Neural progenitor cell (in vitro differentiated cells): ENCODE measurements at regions not wholly inside any gene's neighbourhood (a gene's known extent, or its start where the extent isn't known, plus 50 kb on each side); places are given as distances from the start of the nearest gene placed in this dataset.

ENCODE experiments used
- DNase-seq: peaks from one replicate; pipeline ENCODE4 v3.0.0-alpha.2; 2016; ENCODE audit warnings: low spot score
- H2AFZ ChIP-seq: fragments of 200-600 bp; sonication (generic); replicated peaks from 2 replicates; pipeline ENCODE4 v1.6.1; 2016; ENCODE audit warnings: antibody characterized with exemption
- H3F3A ChIP-seq: fragments of 200-600 bp; sonication (generic); 2 replicates; pipeline ENCODE4 v1.6.1; 2016; ENCODE audit warnings: antibody characterized with exemption, low read depth
- H3K27ac ChIP-seq: fragments of 200-600 bp; sonication (generic); 2 replicates; pipeline ENCODE4 v1.5.1; 2016; ENCODE audit warnings: mild to moderate bottlenecking
- H3K27me3 ChIP-seq: fragments of 200-600 bp; sonication (generic); 2 replicates; pipeline ENCODE4 v1.6.1; 2016; ENCODE audit warnings: mild to moderate bottlenecking, moderate library complexity
- H3K36me3 ChIP-seq: fragments of 200-600 bp; sonication (generic); 2 replicates; pipeline ENCODE4 v1.5.1; 2016
- H3K4me1 ChIP-seq: fragments of 200-600 bp; sonication (generic); 2 replicates; pipeline ENCODE4 v1.6.1; 2016; ENCODE audit warnings: mixed run types
- H3K4me2 ChIP-seq: fragments of 200-600 bp; sonication (generic); 2 replicates; pipeline ENCODE4 v1.6.1; 2016
- H3K4me3 ChIP-seq: fragments of 200-600 bp; sonication (generic); 2 replicates; pipeline ENCODE4 v1.5.1; 2016
- H3K79me2 ChIP-seq: fragments of 200-600 bp; sonication (generic); 2 replicates; pipeline ENCODE4 v1.6.1; 2016; ENCODE audit warnings: low read depth
- H3K9ac ChIP-seq: fragments of 200-600 bp; sonication (generic); 2 replicates; pipeline ENCODE4 v1.6.1; 2016
- H3K9me3 ChIP-seq: fragments of 200-600 bp; sonication (generic); 2 replicates; pipeline ENCODE4 v1.5.1; 2016; ENCODE audit warnings: low read depth
- H4K20me1 ChIP-seq: fragments of 200-600 bp; sonication (generic); 2 replicates; pipeline ENCODE4 v1.6.1; 2016; ENCODE audit warnings: low read depth
- H3K27ac Mint-ChIP-seq: 3 replicates; pipeline ENCODE4 v1.8.0; 2021; ENCODE audit warnings: mixed read lengths
- H3K27me3 Mint-ChIP-seq: 2 replicates; pipeline ENCODE4 v1.8.0; 2022; ENCODE audit warnings: low read depth, mild to moderate bottlenecking, inconsistent platforms, moderate library complexity, mixed read lengths; ENCODE audit not compliant: insufficient read depth
- H3K36me3 Mint-ChIP-seq: 3 replicates; pipeline ENCODE4 v1.8.0; 2021; ENCODE audit warnings: mixed read lengths
- H3K4me1 Mint-ChIP-seq: 3 replicates; pipeline ENCODE4 v1.8.0; 2021; ENCODE audit warnings: mixed read lengths
- H3K4me3 Mint-ChIP-seq: 3 replicates; pipeline ENCODE4 v1.8.0; 2021; ENCODE audit warnings: mild to moderate bottlenecking, moderate library complexity, mixed read lengths
- H3K9me3 Mint-ChIP-seq: 3 replicates; pipeline ENCODE4 v1.8.0; 2020; ENCODE audit warnings: mixed read lengths
- EZH2 ChIP-seq: fragments of 200-600 bp; sonication (generic); IDR thresholded peaks from 2 replicates; pipeline ENCODE4 v1.6.1; 2017; ENCODE audit warnings: antibody characterized with exemption, mild to moderate bottlenecking, moderate library complexity
- EZH2phosphoT487 ChIP-seq: fragments of 200-600 bp; sonication (generic); IDR thresholded peaks from 2 replicates; pipeline ENCODE4 v1.6.1; 2017; ENCODE audit warnings: antibody characterized with exemption
- TF ChIP-seq, protein P1 (sequence below): fragments of 200-600 bp; sonication (generic); IDR thresholded peaks from 2 replicates; pipeline ENCODE4 v1.5.1; 2017; ENCODE audit warnings: antibody characterized with exemption, mild to moderate bottlenecking

DNA sequence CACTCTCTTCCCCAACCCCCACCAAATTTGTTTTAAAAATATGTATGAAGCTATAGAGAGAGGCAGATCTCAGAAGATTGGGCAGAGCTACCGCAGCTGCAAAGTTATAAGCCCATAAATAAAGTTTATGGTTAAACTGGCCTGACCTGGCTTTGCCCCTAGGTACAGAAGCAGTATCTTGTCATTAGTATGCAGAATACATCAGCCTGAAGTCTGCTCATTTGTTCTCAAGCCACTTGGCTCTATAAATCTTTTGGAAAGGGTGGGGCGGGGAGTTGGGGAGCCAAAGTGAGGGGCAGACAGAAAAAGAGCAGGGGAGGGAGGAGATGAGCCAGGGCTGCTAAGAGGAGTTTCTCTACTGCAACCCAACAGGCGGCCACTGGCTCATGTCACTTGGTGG, 113.2 kb downstream of the SOX9 start:
- Histone ChIP-seq H3K27ac (no peak overlapping the region), H3K9me3 (no peaks in the 10 kb centered on the region), H3K4me2 (no peak overlapping the region), H3K4me1 (peaks cover 19% of the 10 kb centered on the region), H3K9ac (no peak overlapping the region), H3F3A (no peaks in the 10 kb centered on the region), H3K4me3 (no peak overlapping the region), H2AFZ (no peak overlapping the region), H3K79me2 (no peaks in the 10 kb centered on the region), H4K20me1 (no peaks in the 10 kb centered on the region), H3K27me3 (no peaks in the 10 kb centered on the region), H3K36me3 (no peaks in the 10 kb centered on the region)
- Mint-ChIP-seq H3K4me1 (peaks cover 37% of the 10 kb centered on the region), H3K36me3 (no peaks in the 10 kb centered on the region), H3K4me3 (no peak overlapping the region), H3K27me3 (peaks cover 19% of the 10 kb centered on the region), H3K9me3 (no peaks in the 10 kb centered on the region), H3K27ac (no peak overlapping the region)
- no peak for TF ChIP-seq EZH2
- TF ChIP-seq, protein P1, sequence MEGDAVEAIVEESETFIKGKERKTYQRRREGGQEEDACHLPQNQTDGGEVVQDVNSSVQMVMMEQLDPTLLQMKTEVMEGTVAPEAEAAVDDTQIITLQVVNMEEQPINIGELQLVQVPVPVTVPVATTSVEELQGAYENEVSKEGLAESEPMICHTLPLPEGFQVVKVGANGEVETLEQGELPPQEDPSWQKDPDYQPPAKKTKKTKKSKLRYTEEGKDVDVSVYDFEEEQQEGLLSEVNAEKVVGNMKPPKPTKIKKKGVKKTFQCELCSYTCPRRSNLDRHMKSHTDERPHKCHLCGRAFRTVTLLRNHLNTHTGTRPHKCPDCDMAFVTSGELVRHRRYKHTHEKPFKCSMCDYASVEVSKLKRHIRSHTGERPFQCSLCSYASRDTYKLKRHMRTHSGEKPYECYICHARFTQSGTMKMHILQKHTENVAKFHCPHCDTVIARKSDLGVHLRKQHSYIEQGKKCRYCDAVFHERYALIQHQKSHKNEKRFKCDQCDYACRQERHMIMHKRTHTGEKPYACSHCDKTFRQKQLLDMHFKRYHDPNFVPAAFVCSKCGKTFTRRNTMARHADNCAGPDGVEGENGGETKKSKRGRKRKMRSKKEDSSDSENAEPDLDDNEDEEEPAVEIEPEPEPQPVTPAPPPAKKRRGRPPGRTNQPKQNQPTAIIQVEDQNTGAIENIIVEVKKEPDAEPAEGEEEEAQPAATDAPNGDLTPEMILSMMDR: no peak
- no peak for TF ChIP-seq EZH2phosphoT487
- no peak for DNase-seq

DNA sequence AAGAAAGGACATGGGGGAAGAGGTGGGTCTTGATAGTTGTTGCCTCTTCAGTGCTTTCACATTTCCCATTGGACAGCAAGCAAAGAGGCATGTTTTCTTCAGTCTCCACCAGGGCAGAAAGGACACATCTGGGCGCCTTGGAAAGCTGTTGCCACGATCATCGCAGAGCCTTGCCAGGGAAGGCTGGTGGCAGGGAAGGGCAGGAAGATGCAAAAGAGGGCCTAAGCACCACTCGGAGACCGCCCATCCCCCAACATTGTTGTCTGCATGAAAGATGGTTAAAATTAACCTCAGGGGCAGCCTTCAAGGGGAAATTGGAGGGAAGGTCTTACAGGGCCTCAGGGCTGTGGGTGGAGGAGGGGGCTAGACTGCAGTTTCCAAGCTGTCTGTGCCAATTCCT, 114.2 kb downstream of the SOX9 start:
- no peaks in the 10 kb centered on the region for H3K27me3 ChIP-seq
- peak overlapping the region; percentile 61 for H2AFZ ChIP-seq
- H3K27ac ChIP-seq: no peak overlapping the region
- no peak overlapping the region for H3K4me2 ChIP-seq
- Mint-ChIP-seq H3K36me3 (no peaks in the 10 kb centered on the region), H3K27me3 (peaks cover 19% of the 10 kb centered on the region), H3K4me3 (no peak overlapping the region), H3K9me3 (no peaks in the 10 kb centered on the region), H3K27ac (peak overlapping the region; percentile 95), H3K4me1 (peaks cover 37% of the 10 kb centered on the region)
- no peak overlapping the region for H3K4me3 ChIP-seq
- H3K4me1 ChIP-seq: peaks cover 19% of the 10 kb centered on the region
- H3K36me3 ChIP-seq: no peaks in the 10 kb centered on the region
- H3K79me2 ChIP-seq: no peaks in the 10 kb centered on the region
- H3F3A ChIP-seq: no peaks in the 10 kb centered on the region
- H4K20me1 ChIP-seq: no peaks in the 10 kb centered on the region
- no peak overlapping the region for H3K9ac ChIP-seq
- no peak for TF ChIP-seq EZH2phosphoT487
- no peak for TF ChIP-seq EZH2
- TF ChIP-seq, protein P1: no peak
- no peaks in the 10 kb centered on the region for H3K9me3 ChIP-seq
- no peak for DNase-seq

DNA sequence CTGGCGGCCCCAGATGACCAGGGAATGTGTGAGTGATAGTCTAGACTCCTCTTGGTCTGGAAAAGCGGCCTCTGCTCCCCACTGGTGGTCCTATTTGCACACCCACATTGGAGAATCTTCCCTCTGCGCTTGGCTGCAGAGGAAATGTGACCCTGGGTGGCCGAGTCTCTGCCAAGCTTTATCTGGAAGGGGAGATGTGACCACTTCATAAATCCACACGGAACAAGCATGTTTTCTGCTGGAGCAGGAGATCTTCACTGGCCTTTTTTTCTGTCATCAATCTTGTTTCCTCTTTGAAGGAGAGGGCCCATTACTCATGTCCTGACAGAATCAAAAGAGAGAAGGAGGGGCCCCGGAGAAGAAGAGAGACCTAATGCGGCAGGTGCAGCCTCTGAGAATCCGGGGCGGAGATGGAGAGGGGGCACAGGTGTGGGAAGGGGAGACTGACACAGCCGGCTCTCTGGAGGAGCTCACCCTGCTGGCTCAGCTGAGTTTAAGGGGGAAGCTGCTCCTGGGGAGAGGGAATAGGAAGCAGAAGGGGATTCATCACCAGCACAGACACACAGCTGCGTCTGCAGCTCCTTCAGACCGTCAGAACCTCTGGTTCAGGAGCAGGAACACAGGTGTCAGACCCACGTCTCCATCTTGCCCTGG, 116.3 kb downstream of the SOX9 start:
- DNase-seq: no peak
- H3K4me3 Mint-ChIP-seq: no peak overlapping the region
- no peak for TF ChIP-seq EZH2
- TF ChIP-seq EZH2phosphoT487: no peak
- TF ChIP-seq, protein P1: no peak
- Histone ChIP-seq H3F3A (no peaks in the 10 kb centered on the region), H3K27me3 (no peaks in the 10 kb centered on the region), H3K79me2 (no peaks in the 10 kb centered on the region), H3K4me3 (no peak overlapping the region), H3K4me2 (no peak overlapping the region), H3K9ac (no peak overlapping the region), H3K36me3 (no peaks in the 10 kb centered on the region), H3K27ac (no peak overlapping the region), H4K20me1 (no peaks in the 10 kb centered on the region), H3K9me3 (no peaks in the 10 kb centered on the region), H3K4me1 (peaks cover 19% of the 10 kb centered on the region), H2AFZ (no peak overlapping the region)
- H3K36me3 Mint-ChIP-seq: no peaks in the 10 kb centered on the region
- peaks cover 39% of the 10 kb centered on the region for H3K4me1 Mint-ChIP-seq
- H3K9me3 Mint-ChIP-seq: no peaks in the 10 kb centered on the region
- H3K27ac Mint-ChIP-seq: peak overlapping the region; percentile 83
- peaks cover 16% of the 10 kb centered on the region for H3K27me3 Mint-ChIP-seq
